GM18873 (cell line): ENCODE measurements at regions not wholly inside any gene's neighbourhood (a gene's known extent, or its start where the extent isn't known, plus 50 kb on each side); places are given as distances from the start of the nearest gene placed in this dataset.

Source experiments
- ATAC-seq: cut with Tn5 transposase; IDR thresholded peaks from one replicate; pipeline ENCODE4 v1.9.1; 2021; ENCODE audit warnings: mild to moderate bottlenecking, moderate library complexity, moderate number of reproducible peaks; ENCODE audit not compliant: unreplicated experiment, low FRiP score

- no peak for ATAC-seq
Measured at GRCh38 chr1:94622757-94623156, 81.2 kb upstream of the F3 start.

- ATAC-seq, result no peak
Measured at GRCh38 chr1:94621802-94622201, 80.2 kb upstream of the F3 start.

GRCh38 chr1:94621395-94621794 lies 79.8 kb upstream of the F3 start:
- no peak for ATAC-seq

DNA sequence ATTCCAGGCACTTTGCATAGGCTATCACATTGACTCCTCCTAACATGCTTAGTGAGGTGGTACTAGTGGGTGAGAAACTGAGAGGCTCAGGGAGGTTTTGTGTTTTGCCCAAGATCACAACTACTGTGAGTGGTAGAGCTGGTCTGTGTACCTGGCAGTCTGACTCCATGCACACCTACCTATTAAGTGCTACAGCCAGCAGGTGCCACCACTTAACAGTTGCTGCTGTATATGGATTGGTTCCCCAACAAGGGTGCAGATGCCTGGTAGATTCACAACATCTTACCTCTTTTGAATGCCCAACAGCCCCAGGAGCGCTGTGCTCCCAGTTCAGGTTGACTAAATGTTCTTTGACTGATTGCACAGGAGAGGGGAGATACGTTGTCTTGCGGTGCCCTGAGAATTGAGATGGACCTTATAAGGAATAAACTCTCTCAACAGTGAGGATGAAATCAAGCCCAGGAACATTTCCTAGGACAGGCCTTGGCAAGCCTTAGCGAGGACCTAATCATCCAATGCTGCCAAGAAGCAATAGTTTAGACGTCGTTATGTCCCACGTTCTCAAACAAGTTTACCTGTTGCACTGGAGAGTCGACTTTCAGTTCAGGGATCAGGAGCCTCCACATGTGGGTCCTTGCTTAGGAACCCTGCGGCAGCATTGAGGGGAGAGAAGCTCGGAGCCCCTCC lies 78.9 kb upstream of the F3 start:
- no peak for ATAC-seq

DNA sequence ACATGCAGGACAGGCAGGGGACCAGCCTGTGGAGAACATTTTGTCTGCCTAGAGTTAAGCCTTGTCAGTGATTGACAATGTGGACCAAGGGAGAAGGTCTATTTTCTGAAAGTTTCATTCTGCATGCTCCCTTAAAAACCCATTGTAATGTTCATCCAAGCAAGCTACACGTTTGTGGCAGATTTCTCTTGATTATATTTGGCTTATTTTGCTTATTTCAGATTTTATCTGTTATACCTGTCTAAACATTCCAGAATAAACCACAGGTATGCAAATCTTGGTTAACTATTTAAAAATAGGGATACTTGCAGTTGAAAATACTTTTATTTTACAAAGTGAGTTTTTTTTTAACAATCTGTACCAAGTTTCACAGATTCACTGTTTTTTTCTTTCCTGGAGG lies 78.2 kb upstream of the F3 start:
- ATAC-seq, result no peak

DNA sequence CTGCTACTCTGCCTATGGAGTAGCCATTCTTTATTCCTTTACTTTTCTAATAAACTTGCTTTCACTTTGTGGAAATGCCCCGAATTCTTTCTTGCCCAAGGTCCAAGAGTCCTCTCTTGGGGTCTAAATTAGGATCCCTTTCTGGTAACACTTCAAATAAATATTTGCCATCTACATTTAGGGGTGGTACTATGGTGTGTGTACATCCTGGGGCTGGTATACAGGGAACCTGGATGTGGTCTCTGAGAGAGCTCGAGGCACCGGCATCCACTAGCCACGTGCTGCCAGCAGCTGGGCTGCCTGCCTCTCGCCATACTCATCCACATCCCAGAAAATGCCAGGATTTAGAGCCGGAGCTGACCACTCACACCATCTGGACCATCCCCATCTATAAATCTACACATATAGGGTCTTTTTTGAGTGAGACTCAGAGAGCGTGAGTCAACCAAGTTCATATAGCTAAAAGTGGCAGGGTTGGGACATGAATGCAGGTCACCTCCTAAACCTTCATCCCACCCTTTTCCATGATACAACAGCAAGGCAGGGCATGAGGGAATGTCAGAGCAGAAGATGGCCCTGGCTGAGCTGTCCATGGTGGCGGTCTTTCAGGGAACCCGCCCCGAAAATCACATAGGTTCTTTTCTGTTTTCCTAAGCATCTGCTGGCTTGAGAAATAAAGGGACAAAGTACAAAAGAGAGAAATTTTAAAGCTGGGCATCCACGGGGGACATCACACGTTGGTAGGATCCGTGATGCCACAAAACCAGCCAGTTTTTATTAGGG lies 76.6 kb upstream of the F3 start:
- no peak for ATAC-seq

GRCh38 chr1:94617134-94617805 lies 75.7 kb upstream of the F3 start:
- no peak for ATAC-seq

- no peak for ATAC-seq
Measured at GRCh38 chr1:94616506-94616905, 74.9 kb upstream of the F3 start.

- no peak for ATAC-seq
Measured at GRCh38 chr1:94614996-94615395, 73.4 kb upstream of the F3 start.

DNA sequence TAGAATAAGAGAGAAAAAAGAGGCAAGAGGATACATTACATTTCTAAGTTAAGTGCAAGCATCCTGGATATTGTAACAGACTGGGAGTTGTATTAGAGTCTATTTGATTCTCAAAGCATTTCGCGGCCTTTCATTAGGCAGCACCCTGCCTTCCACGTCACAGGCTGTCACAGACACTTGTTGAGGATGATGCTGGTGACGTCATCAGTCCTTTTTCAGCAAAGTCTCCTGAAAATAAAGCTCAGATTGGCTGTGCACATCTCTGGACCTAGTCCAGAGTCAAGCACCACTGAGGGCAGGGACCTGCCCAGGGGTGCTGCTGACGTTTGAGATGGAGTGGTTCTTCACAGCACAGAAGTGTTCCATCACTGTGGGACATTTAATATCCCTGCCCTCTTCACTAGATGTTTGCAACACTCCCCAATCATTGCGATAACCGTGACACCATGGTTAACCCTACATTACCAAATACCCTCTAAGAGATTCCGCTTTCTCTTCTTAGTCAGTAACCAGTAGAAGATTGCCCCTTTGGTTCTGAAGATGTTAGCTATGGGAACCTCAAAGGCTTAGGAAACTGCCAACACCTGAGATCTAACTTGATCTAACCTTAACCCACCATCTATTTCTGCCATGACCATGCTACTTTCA lies 72.7 kb upstream of the F3 start:
- ATAC-seq, result no peak

- ATAC-seq, result no peak
Measured at GRCh38 chr1:94612525-94613204, 71.1 kb upstream of the F3 start.

DNA sequence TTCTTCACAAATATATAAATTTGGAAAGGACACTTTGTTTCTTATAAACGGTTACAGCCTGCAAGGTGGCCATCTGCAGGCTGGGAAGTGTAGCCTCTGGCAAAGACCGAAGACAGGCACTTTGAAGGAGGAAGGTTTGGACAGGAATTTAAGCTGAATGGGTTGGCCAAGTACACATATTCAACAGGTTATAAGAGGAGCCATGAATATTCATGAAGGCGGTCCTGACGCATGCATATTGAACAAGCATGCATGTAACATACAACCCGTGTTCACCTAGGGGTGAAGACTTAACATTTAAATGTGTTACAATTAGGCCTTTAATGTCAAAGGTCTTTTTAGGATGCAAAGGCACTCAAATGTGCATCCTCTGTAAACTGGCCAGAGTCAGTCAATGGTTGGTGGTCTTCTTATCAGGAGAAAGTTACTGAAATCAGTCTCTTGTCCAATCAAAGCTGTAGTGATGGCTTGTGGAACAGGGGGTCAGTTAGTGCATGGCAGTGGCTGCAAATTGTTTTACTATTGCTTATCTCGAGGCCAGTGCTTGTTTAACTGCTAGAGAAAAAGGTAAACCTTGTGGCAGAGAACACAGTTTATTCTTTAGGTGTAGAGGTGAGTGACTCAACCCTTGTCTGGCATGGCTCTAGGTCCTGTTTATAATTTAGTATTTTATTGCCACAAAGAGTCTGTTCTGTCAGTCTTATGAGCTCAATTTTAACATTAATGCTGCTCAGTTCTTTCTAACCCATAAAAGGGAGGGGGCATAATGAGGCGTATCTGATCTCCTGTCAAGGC lies 70.3 kb upstream of the F3 start:
- no peak for ATAC-seq

DNA sequence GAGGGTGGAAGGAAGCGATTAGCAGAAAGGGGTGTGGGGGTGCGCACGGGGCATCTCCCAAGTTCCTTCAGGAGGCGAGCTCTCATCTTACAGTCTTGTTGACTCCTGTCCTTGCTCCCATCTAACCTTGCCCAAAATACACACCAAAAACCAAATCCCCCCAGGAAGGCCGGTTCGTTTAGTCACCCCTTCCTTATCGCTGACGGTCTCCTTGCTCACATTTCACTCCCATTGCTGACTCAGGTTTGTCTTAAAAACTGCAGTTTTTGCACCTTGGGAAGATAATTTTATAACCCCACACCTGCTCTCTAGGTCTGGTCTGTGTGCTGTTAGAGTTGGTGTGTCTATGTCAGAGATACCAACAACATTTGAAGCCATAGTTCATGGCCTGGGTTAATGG lies 68.1 kb upstream of the F3 start:
- no peak for ATAC-seq

- ATAC-seq, result no peak
Measured at GRCh38 chr1:94608852-94609530, 67.4 kb upstream of the F3 start.

DNA sequence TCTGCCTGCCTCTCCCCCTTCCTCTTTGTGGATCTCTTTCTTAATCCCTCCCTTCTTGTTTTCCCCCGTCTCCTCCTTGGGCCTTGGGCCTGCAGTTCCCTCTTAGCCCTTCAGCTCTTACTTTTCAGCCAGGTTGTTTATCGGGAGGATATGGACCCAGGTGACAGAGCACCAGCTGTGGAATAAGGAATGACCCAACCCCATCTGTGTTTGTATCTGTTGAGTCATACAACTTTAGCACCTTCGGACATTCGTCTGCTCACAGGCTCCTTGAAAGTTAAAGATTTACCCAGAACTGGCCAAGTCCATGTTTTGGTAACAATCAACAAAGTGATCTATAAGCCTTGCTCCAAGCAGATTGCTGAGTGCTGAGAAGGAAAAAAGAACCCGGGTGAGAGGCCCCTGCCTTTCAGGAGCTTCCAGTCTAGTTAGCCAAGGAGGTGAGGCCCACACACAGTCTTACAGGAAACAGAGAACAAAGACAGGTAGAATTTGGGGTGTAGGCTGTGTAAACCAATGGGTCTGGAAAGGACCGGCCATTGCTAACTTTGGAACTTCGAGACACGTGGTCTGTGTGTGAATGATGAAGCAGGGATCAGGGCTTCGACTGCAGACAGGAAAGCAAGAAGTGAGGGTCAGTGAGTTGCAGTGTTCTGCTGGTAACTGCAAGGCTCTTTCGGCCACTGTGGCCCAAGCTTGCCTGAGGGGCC lies 66.7 kb upstream of the F3 start:
- ATAC-seq, result no peak

GRCh38 chr1:94607398-94607797 lies 65.8 kb upstream of the F3 start:
- no peak for ATAC-seq

DNA sequence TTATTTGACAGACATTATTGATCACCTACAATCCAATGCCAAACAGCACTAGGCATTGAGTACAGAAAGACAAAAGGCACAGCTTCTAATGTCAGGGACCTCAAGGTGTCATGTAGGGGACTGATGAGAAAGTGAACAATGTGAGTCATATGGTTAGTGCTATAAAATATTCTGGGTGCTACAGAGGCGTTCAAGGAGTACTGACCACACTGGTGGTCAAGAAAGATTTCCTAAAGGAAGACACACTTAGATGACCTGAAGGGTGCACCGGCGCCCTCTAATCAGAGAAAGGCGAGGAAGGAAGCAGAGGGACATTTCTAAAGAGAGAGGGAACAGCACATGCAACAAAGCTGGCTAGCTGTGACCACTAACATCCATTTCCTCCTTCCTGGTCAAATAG lies 64.9 kb upstream of the F3 start:
- ATAC-seq, result no peak

DNA sequence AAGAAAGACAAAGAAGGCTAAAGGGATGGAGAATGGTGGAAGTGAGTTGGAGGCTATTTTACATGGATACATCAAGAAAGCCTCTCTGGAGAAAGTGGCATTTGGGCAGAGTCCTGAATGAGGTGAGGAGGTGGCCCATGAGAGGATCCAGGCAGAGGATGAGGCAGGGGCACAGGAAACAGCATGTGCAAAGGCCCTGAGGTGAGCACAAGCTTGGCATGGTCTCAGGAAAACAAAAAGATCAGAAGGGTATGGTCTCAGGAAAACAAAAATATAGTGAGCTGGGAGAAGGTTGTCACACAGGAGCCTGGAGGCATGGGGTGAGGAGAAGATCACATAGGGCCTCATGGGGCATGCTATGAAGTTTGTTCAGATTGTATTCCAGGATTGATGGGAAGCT lies 62.1 kb upstream of the F3 start:
- no peak for ATAC-seq
